Stomach (tissue), 8 donors: ENCODE measurements at regions not wholly inside any gene's neighbourhood (a gene's known extent, or its start where the extent isn't known, plus 50 kb on each side); places are given as distances from the start of the nearest gene placed in this dataset.

Experiments
- DNase-seq, 2 donors: peaks; one replicate each; pipeline versions ENCODE4 v3.0.0 to v3.0.0-alpha.2; 2013 to 2019
- H3K27ac ChIP-seq, 5 donors: fragments of 200-600 bp in 4 of 5; sonication (generic) in 4 of 5; one replicate each; pipeline ENCODE4 v1.5.1; 2013 to 2019; ENCODE audit warnings: mild to moderate bottlenecking in 1 of 5, moderate library complexity in 1 of 5
- H3K27me3 ChIP-seq, 3 donors: fragments of 200-600 bp; sonication (generic); one replicate each; pipeline ENCODE4 v1.5.1; 2017 to 2019; ENCODE audit warnings: mixed run types in 1 of 3
- H3K36me3 ChIP-seq, 4 donors: fragments of 200-600 bp; sonication (generic); 1 replicate in 3 of 4; 2 replicates in 1 of 4; pipeline ENCODE4 v1.5.1; 2016 to 2019
- H3K4me1 ChIP-seq, 4 donors: fragments of 200-600 bp; sonication (generic); one replicate each; pipeline ENCODE4 v1.5.1; 2016 to 2019
- H3K4me3 ChIP-seq, 4 donors: fragments of 200-600 bp; sonication (generic) in 3 of 4; one replicate each; pipeline ENCODE4 v1.5.1; 2016 to 2019; ENCODE audit warnings: mild to moderate bottlenecking in 1 of 4
- H3K9me3 ChIP-seq, 4 donors: fragments of 200-600 bp; sonication (generic); one replicate each; pipeline ENCODE4 v1.5.1; 2016 to 2019
- CTCF ChIP-seq, 7 experiments: fragments of 450-650 bp in 4 of 7; fragments of 200-600 bp in 3 of 7; sonication (generic) in 3 of 7; IDR thresholded peaks; one replicate each; pipeline ENCODE4 v1.5.1; 2016 to 2019; ENCODE audit warnings: antibody characterized with exemption in 7 of 7, control low read depth in 2 of 7, mild to moderate bottlenecking in 1 of 7
- EP300 ChIP-seq: sonication (generic); formaldehyde crosslinking; IDR thresholded peaks from one replicate; pipeline ENCODE4 v1.6.1; 2017; ENCODE audit warnings: antibody characterized with exemption
- POLR2A ChIP-seq, 4 donors: fragments of 450-650 bp; IDR thresholded peaks; one replicate each; pipeline ENCODE4 v1.6.1; 2016; ENCODE audit warnings: antibody characterized with exemption in 4 of 4, control low read depth in 2 of 4, mild to moderate bottlenecking in 1 of 4, moderate library complexity in 1 of 4
- POLR2AphosphoS5 ChIP-seq, 3 donors: sonication (generic); formaldehyde crosslinking; IDR thresholded peaks; one replicate each; pipeline ENCODE4 v1.6.1; 2016; ENCODE audit warnings: antibody characterized with exemption in 3 of 3
- WGBS, 5 donors: extraction: QIAGEN DNeasy Blood & Tissue Kit in 3 of 5; methylation state at CpG; one replicate each; pipeline versions ENCODE4 v1.1.5 to v1.1.7; 2013 to 2018; 5-methylcytosine and 5-hydroxymethylcytosine counted together
- intact Hi-C: fragments of 100-400 bp; cut with DNase I; formaldehyde crosslinking; loops from one replicate; pipeline ENCODE4 v1.15.1; 2023; ENCODE audit warnings: low total_unique reads
- donor health status: healthy with polysubstance abuse.
- donor health status: Bipolar disorder and iron deficiency.
- donor health status: healthy.

GRCh38 chr1:170395149-170395548, 136.8 kb upstream of the GORAB start:
- no peak for TF ChIP-seq POLR2A (IDR thresholded peaks at IDR 0.05)
- no peak for TF ChIP-seq EP300
- no peak for TF ChIP-seq CTCF (IDR thresholded peaks at IDR 0.05)
- no peak for TF ChIP-seq POLR2AphosphoS5 (IDR thresholded peaks at IDR 0.05)
- Histone ChIP-seq H3K9me3 (no peaks in the 10 kb centered on the region), H3K27ac (no peak overlapping the region), H3K4me3 (no peak overlapping the region), H3K27me3 (no peaks in the 10 kb centered on the region), H3K36me3 (no peaks in the 10 kb centered on the region), H3K4me1 (no peaks in the 10 kb centered on the region)
- intact Hi-C loops = no loop called here
- 85 to 93% (median 90%) methylated on average over 2 of the region's 2 CpGs for WGBS, 5 donors
- DNase-seq = no peak

- no peaks in the 10 kb centered on the region for H3K9me3 ChIP-seq
- DNase-seq = no peak
- no peaks in the 10 kb centered on the region for H3K4me1 ChIP-seq
- TF ChIP-seq CTCF (IDR thresholded peaks at IDR 0.05) = no peak
- TF ChIP-seq POLR2AphosphoS5 (IDR thresholded peaks at IDR 0.05) = no peak
- TF ChIP-seq EP300 = no peak
- no peak for TF ChIP-seq POLR2A (IDR thresholded peaks at IDR 0.05)
- H3K27me3 ChIP-seq = no peaks in the 10 kb centered on the region
- intact Hi-C loops = no loop called here
- H3K27ac ChIP-seq = no peak overlapping the region
- no peak overlapping the region for H3K4me3 ChIP-seq
- H3K36me3 ChIP-seq = no peaks in the 10 kb centered on the region
Observed at GRCh38 chr1:170397061-170397460, 134.9 kb upstream of the GORAB start.

- WGBS, 5 donors = 62 to 92% (median 78%) methylated on average over 4 of the region's 4 CpGs
Observed at GRCh38 chr1:170402476-170403311, 129.3 kb upstream of the GORAB start.

GRCh38 chr1:170407138-170407537, 124.8 kb upstream of the GORAB start:
- WGBS, 5 donors = 59 to 74% (median 63%) methylated on average over 2 of the region's 2 CpGs
- no peak for DNase-seq
- Histone ChIP-seq H3K4me3 (no peak overlapping the region), H3K27ac (no peak overlapping the region), H3K9me3 (peaks cover 0 to 3% (median 0%) of the 10 kb centered on the region in 4 donors), H3K4me1 (no peaks in the 10 kb centered on the region), H3K36me3 (no peaks in the 10 kb centered on the region), H3K27me3 (no peaks in the 10 kb centered on the region)
- no peak for TF ChIP-seq POLR2A (IDR thresholded peaks at IDR 0.05)
- no peak for TF ChIP-seq POLR2AphosphoS5 (IDR thresholded peaks at IDR 0.05)
- no peak for TF ChIP-seq EP300
- no peak for TF ChIP-seq CTCF (IDR thresholded peaks at IDR 0.05)
- intact Hi-C loops = no loop called here

More at GRCh38 chr1:170402476-170403311, 129.3 kb upstream of the GORAB start:
- DNase-seq = peak in 1 of 2 donors; percentile 32
- H3K27me3 ChIP-seq = no peaks in the 10 kb centered on the region
- H3K36me3 ChIP-seq = no peaks in the 10 kb centered on the region
- intact Hi-C loops = no loop called here
- TF ChIP-seq EP300 (no peak), CTCF (IDR thresholded peaks at IDR 0.05) (no peak), POLR2A (IDR thresholded peaks at IDR 0.05) (no peak), POLR2AphosphoS5 (IDR thresholded peaks at IDR 0.05) (no peak)
- no peak overlapping the region for H3K27ac ChIP-seq
- H3K9me3 ChIP-seq = peaks cover 0 to 3% (median 0%) of the 10 kb centered on the region in 4 donors
- H3K4me3 ChIP-seq = no peak overlapping the region
- no peaks in the 10 kb centered on the region for H3K4me1 ChIP-seq
